Amygdala (tissue), 56 donors: ENCODE measurements at regions not wholly inside any gene's neighbourhood (a gene's known extent, or its start where the extent isn't known, plus 50 kb on each side); places are given as distances from the start of the nearest gene placed in this dataset.

ENCODE experiments used
- DNase-seq, 56 donors: peaks; one replicate each; lab custom pipeline; 2025; lab: John Stamatoyannopoulos, UW

- no peak for DNase-seq
Measured at GRCh38 chr16:64544859-64545258, 577.0 kb downstream of the CDH11 start.

GRCh38 chr16:64543441-64543840, 578.4 kb downstream of the CDH11 start:
- DNase-seq, result no peak

- DNase-seq, result no peak
Measured at GRCh38 chr16:64543031-64543430, 578.8 kb downstream of the CDH11 start.

- no peak for DNase-seq
Measured at GRCh38 chr16:64542152-64542551, 579.7 kb downstream of the CDH11 start.

GRCh38 chr16:64541621-64542020, 580.2 kb downstream of the CDH11 start:
- DNase-seq, result no peak

- no peak for DNase-seq
Measured at GRCh38 chr16:64540434-64540833, 581.4 kb downstream of the CDH11 start.

GRCh38 chr16:64539811-64540371, 582.0 kb downstream of the CDH11 start:
- no peak for DNase-seq

GRCh38 chr16:64534180-64534780, 587.6 kb downstream of the CDH11 start:
- DNase-seq, result no peak

GRCh38 chr16:64532691-64533090, 589.2 kb downstream of the CDH11 start:
- no peak for DNase-seq

- no peak for DNase-seq
Measured at GRCh38 chr16:64532117-64532516, 589.7 kb downstream of the CDH11 start.

- no peak for DNase-seq
Measured at GRCh38 chr16:64531401-64531800, 590.5 kb downstream of the CDH11 start.

- DNase-seq, result no peak
Measured at GRCh38 chr16:64522548-64522947, 599.3 kb downstream of the CDH11 start.

- DNase-seq, result no peak
Measured at GRCh38 chr16:64513871-64514270, 608.0 kb downstream of the CDH11 start.

- no peak for DNase-seq
Measured at GRCh38 chr16:64507240-64508024, 614.4 kb downstream of the CDH11 start.

- no peak for DNase-seq
Measured at GRCh38 chr16:64499211-64499610, 622.7 kb downstream of the CDH11 start.

GRCh38 chr16:64498363-64498762, 623.5 kb downstream of the CDH11 start:
- no peak for DNase-seq

GRCh38 chr16:64493709-64494108, 628.2 kb downstream of the CDH11 start:
- DNase-seq, result no peak

- no peak for DNase-seq
Measured at GRCh38 chr16:64489449-64489848, 632.4 kb downstream of the CDH11 start.

GRCh38 chr16:64486561-64486960, 635.3 kb downstream of the CDH11 start:
- DNase-seq, result no peak

GRCh38 chr16:64481497-64481896, 640.4 kb downstream of the CDH11 start:
- no peak for DNase-seq

GRCh38 chr16:64478252-64478906, 643.5 kb downstream of the CDH11 start:
- no peak for DNase-seq
